NCI-H774 (cell line): ENCODE measurements at regions not wholly inside any gene's neighbourhood (a gene's known extent, or its start where the extent isn't known, plus 50 kb on each side); places are given as distances from the start of the nearest gene placed in this dataset.

ENCODE experiments used
- DNase-seq: peaks from one replicate; lab custom pipeline; 2025; lab: John Stamatoyannopoulos, UW

- no peak for DNase-seq
These were observed 707.8 kb upstream of the LMCD1 start for GRCh38 chr3:7793786-7794185.

DNA sequence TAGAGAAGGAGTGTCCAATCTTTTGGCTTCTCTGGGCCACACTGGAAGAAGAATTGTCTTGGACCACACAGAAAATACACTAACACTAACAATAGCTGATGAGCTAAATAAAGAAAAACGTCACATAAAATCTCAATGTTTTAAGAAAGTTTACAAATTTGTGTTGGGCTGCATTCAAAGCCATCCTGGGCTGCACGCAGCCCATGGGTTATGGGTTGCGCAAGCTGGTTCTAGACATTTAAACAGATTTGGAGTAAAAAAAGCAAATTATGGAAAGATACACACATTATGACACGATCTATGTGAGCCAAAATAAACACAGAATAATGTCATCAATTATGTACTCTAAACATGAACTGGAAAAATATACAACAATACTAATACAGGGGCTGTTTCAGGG lies 703.3 kb upstream of the LMCD1 start:
- no peak for DNase-seq

- no peak for DNase-seq
These were observed 701.4 kb upstream of the LMCD1 start for GRCh38 chr3:7800006-7800780.

DNA sequence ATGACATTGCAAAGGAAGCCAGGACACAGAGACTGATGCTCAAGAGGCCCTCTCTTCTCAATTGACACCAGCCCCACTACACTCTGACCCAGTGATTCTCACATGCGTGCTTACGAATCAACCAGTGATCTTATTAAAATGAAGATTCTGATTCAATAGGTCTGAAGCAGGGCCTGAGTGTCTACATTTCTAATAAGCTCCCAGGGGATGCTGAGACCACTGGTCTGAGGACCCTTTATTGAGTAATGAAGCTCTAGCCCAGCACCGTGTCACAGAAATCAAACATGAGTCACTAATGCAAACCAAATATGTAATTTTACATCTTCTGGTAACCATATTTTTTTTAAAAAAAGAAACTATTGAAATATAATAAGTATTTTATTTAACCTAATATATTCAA lies 689.1 kb upstream of the LMCD1 start:
- DNase-seq, result no peak

GRCh38 chr3:7813365-7813764 lies 688.3 kb upstream of the LMCD1 start:
- no peak for DNase-seq

DNA sequence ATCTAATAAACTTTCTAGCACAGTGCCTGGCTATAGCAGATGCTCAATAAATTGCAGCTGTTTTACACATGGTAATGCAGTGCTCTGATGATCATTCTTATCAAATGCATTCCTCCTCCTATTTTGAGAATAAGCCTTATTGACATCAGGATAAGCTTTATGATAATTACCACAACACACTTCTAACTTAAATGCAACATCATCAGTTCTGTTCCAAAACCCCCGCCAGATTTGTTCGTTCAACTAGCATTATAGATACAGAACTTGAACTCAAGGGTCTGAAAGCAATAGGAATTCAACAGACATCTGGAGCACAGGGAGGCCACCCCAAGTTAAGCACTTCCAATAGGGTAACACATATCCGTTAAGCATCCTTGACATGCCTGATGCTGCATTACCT lies 684.4 kb upstream of the LMCD1 start:
- DNase-seq, result no peak

DNA sequence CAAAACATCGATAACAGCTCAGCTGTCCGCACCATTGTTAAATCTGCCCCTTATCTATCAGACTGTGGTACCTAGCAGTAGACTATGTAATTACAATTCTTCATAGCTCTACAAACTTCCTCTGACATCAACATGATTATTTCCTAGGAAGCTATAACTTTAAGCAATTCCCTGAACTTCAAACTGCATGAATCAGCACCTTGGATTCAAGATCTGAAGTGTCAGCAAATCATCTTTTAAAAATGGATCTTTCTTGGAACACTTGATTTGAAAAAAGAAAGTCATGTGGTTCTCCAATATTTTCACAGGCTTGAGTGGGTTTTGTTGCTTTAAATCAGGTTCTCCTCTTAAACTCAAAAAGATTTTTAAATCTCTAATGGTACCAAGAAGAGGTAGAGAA lies 680.7 kb upstream of the LMCD1 start:
- DNase-seq, result no peak

- no peak for DNase-seq
These were observed 679.8 kb upstream of the LMCD1 start for GRCh38 chr3:7821858-7822257.

DNA sequence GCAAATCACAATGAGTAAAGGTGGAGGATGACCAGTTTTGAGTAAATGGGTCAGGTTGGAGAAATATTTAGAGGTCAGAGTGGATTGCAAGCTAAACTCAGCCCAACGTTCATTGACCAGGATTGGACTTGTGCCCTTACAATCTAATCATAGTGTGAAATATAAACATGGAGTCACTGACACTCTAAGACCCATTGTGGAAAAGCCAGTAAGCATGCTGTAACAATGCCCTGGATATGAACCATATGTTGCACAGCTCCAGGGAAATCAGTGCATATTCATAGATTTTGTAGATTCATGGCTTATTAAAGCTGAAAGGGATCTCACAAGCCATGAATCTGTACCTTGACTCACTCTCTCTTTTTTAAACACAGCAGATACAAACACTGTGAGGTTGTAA lies 660.2 kb upstream of the LMCD1 start:
- DNase-seq, result no peak

GRCh38 chr3:7843441-7843840 lies 658.2 kb upstream of the LMCD1 start:
- no peak for DNase-seq

DNA sequence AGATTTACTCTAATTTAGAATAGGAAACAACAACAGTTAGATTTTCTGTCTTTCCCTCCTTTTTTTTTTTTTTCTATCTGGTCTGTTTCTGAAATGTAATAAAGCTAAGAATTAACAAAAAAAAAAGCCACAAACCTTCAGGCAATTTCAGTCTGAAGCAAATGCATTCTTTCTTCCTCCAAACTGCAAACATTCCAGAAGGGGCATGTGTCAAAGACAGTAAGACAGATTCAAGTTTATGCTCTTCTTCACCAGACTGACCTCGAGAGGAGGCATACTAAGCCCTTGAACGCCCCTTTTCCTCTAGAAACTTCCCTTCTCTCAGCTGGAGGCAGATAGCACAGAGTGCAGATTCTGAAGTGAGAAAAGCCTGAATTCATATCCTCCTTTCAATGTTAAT lies 654.6 kb upstream of the LMCD1 start:
- no peak for DNase-seq

GRCh38 chr3:7847521-7847920 lies 654.1 kb upstream of the LMCD1 start:
- DNase-seq, result no peak

DNA sequence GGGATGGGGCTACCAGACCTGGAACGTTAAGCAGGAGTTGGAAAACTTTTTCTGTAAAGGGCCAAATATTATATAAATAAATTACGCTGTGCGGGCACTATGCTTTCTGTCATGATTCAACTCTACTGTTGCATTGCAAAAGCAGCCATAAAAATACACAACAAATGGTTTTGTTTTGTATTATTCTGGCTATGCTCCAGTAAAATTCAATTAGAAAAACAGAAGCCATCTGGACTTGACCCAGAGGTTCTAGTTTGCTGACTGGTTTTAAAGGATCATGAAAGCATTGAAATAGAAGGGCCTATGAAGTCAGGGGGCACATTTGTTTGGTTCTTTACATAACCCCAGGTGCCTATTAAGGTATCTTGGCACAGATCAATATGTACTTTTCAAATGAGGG lies 647.4 kb upstream of the LMCD1 start:
- DNase-seq, result no peak

GRCh38 chr3:7854721-7855120 lies 646.9 kb upstream of the LMCD1 start:
- no peak for DNase-seq

DNA sequence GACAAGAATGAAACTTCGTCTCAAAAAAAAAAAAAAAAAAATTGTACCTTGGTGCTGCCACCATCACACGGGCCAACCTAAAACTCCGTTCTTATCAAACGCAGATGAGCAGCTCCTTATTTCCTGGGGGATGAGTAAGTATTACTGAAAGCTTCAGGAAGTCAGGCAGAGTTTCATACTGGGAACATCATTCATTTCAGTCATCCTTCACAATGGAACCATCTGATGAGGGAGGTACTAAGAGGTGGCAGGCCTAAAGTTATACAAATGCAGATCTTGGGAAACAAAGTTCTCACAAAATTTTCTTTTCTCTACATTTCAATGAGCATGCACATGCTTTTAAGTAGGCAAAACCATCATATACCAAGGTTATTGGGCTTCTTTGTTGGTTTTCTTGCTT lies 636.0 kb upstream of the LMCD1 start:
- DNase-seq, result no peak

- DNase-seq, result no peak
These were observed 634.0 kb upstream of the LMCD1 start for GRCh38 chr3:7867587-7867986.

- DNase-seq, result no peak
These were observed 630.5 kb upstream of the LMCD1 start for GRCh38 chr3:7871003-7871560.

GRCh38 chr3:7874116-7874515 lies 627.5 kb upstream of the LMCD1 start:
- no peak for DNase-seq

GRCh38 chr3:7875925-7876324 lies 625.7 kb upstream of the LMCD1 start:
- no peak for DNase-seq

DNA sequence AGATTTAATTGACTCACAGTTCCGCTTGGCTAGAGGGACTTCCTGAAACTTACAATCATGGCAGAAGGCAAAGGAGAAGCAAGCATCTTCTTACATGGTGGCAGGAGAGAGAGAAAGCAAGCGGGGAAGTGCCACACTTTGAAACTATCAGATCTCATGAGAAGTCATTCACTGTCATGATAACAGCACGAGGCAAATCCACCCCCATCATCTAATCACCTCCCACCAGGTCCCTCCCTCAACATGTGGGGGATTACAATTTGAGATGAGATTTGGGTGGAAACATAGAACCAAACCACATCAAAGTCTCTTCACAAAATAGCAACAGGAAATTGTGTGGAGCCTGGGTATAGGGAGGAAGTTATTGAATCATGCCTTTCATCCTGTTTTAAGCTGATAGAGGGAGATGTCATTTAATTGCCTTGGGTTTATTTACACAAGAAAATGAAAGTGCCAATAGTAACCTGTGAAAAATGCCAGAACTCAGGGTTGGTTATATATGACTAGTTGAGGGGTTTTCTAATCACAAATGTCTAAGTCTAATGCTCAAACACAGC lies 624.8 kb upstream of the LMCD1 start:
- DNase-seq, result no peak

- no peak for DNase-seq
These were observed 624.3 kb upstream of the LMCD1 start for GRCh38 chr3:7877312-7877711.

- DNase-seq, result no peak
These were observed 622.1 kb upstream of the LMCD1 start for GRCh38 chr3:7879572-7879971.

GRCh38 chr3:7881946-7882345 lies 619.7 kb upstream of the LMCD1 start:
- DNase-seq, result no peak

DNA sequence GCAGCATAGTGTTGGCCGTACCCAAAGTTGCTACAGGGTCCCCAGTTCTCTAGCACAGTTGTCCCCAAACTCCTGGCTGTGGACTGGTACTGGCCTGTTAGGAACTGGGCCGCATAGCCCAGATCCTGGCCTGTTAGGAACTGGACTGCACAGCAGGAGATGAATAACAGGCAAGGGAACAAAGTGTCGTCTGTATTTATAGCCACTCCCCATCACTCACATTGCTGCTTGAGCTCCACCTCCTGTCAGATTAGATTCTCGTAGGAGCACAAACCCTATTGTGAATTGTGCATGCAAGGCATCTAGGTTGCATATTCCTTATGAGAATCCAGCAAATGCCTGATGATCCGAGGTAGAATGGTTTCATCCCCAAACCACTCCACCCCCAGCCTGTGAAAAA lies 604.0 kb upstream of the LMCD1 start:
- no peak for DNase-seq
